PC-9 (cell line): ENCODE measurements at regions not wholly inside any gene's neighbourhood (a gene's known extent, or its start where the extent isn't known, plus 50 kb on each side); places are given as distances from the start of the nearest gene placed in this dataset.

Source experiments
- CTCF ChIP-seq: fragments of 200-600 bp; sonication (generic); conservative IDR thresholded peaks from 2 replicates; pipeline ENCODE4 v1.6.1; 2017; ENCODE audit warnings: mixed run types, antibody characterized with exemption, mild to moderate bottlenecking, moderate library complexity
- EZH2 ChIP-seq: fragments of 200-600 bp; sonication (generic); IDR thresholded peaks from 2 replicates; pipeline ENCODE4 v1.8.0; 2017; ENCODE audit warnings: antibody characterized with exemption, low read depth

DNA sequence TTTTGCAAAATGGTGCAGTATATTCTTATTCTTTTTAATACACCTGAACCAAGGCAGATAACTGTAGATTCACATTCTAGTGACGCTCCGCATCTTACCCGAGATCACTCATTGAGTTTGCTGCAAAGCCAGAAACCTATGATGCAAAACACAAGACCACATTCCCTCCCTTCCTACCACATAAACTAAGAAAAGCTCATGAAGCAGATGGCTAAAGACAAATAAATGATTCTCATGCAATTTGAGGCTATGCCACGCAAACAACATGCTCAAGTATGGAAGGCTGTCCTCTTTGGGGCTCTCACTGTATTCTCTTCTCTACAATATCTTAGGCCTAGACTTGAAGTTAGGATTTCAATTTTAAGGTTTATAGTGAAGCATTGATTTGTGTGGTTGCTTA, 95.0 kb upstream of the BMPER start:
- TF ChIP-seq CTCF: no peak
- TF ChIP-seq EZH2: no peak
